GM23248 (cell line): ENCODE measurements at regions not wholly inside any gene's neighbourhood (a gene's known extent, or its start where the extent isn't known, plus 50 kb on each side); places are given as distances from the start of the nearest gene placed in this dataset.

Source experiments
- EZH2 ChIP-seq: fragments of 200-600 bp; sonication (generic); IDR thresholded peaks from 2 replicates; pipeline ENCODE4 v1.6.1; 2018; ENCODE audit warnings: antibody characterized with exemption, mild to moderate bottlenecking; ENCODE audit not compliant: insufficient read depth, poor library complexity, severe bottlenecking
- EZH2phosphoT487 ChIP-seq: fragments of 200-600 bp; sonication (generic); IDR thresholded peaks from 2 replicates; pipeline ENCODE4 v1.6.1; 2018; ENCODE audit warnings: antibody characterized with exemption, moderate library complexity, mild to moderate bottlenecking, low read depth; ENCODE audit not compliant: insufficient read depth

- TF ChIP-seq EZH2, result no peak
- no peak for TF ChIP-seq EZH2phosphoT487
Observed at GRCh38 chr17:77072670-77073069, 68.1 kb upstream of the SEC14L1 start.
